ENCODE measurements at regions not wholly inside any gene's neighbourhood (a gene's known extent, or its start where the extent isn't known, plus 50 kb on each side); places are given as distances from the start of the nearest gene placed in this dataset.

DNA sequence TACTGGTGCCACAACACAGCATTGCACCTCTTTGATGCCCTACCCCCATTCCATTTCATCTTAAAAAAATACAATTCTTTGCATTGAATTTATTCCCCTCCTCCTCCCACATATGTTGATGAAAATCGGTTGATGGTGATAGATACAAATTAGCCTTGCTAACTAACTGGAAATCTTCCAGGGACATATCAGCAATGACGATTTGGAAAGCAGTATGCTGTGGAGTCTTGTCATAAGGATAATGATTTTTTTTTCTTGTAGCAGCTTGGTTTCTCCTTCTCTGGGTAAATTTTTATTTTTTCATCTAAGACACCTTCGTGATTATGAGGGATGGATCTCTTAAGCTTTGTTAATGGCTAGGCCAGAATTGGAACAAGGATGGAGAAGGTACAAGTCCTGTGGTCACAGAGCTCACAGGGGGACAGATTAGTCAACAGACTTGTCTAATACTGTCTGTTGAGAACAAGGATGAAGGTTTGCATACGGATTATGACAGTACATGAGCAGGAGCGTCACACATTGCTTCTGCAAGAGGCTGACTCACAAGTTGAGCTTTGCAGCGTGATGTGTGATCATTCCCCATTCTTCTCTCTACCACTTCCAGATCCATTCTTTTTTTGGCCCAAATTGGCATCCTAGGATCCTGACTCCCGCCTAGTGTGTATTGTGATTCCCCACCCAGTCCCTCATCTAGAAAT, 233.1 kb upstream of the FERMT1 start:
- no peaks in the 10 kb centered on the region for H3K36me3 ChIP-seq
- no peaks in the 10 kb centered on the region for H3K4me1 ChIP-seq
- H3K27me3 ChIP-seq (replicated peaks in 1 of 7): no peaks in the 10 kb centered on the region
- 70 to 87% (median 80%) methylated on average over 7 of the region's 7 CpGs for WGBS, 5 donors
- no peak overlapping the region for H3K4me3 ChIP-seq
- no peak for DNase-seq
- intact Hi-C loops (cut with DNase I; ENCODE audit: low total_unique reads): no loop called here
- H3K9me3 ChIP-seq: no peaks in the 10 kb centered on the region
- no peak overlapping the region for H3K27ac ChIP-seq
- TF ChIP-seq, protein P1, sequence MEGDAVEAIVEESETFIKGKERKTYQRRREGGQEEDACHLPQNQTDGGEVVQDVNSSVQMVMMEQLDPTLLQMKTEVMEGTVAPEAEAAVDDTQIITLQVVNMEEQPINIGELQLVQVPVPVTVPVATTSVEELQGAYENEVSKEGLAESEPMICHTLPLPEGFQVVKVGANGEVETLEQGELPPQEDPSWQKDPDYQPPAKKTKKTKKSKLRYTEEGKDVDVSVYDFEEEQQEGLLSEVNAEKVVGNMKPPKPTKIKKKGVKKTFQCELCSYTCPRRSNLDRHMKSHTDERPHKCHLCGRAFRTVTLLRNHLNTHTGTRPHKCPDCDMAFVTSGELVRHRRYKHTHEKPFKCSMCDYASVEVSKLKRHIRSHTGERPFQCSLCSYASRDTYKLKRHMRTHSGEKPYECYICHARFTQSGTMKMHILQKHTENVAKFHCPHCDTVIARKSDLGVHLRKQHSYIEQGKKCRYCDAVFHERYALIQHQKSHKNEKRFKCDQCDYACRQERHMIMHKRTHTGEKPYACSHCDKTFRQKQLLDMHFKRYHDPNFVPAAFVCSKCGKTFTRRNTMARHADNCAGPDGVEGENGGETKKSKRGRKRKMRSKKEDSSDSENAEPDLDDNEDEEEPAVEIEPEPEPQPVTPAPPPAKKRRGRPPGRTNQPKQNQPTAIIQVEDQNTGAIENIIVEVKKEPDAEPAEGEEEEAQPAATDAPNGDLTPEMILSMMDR (IDR thresholded peaks at IDR 0.05 in 8 of 11, conservative IDR thresholded peaks at IDR 0.05 in 3 of 11): no peak
- TF ChIP-seq POLR2A (IDR thresholded peaks at IDR 0.05) (no peak), POLR2AphosphoS5 (IDR thresholded peaks at IDR 0.05) (no peak)

DNA sequence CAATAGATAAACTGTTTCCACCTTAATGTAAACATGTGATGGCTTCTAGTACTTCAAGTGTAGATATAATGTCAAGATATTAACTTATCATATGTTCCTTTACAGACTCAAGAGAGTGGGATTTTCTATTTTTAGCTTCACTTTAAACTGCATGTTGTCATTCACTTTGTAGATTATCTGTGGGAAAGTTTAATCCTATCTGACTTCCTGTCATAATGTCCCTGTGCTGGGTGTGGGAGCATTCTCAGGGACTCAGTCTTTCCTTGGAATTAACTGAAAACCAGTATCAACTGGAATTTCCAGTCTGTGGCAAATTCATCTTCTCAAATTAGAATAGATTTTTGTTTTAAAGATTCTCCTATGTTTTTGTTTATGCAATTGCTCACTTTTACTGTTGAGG, 226.1 kb upstream of the FERMT1 start:
- H3K9me3 ChIP-seq: no peaks in the 10 kb centered on the region
- no peak overlapping the region for H3K4me3 ChIP-seq
- H3K27ac ChIP-seq: no peak overlapping the region
- H3K27me3 ChIP-seq (replicated peaks in 1 of 7): no peaks in the 10 kb centered on the region
- intact Hi-C loops (cut with DNase I; ENCODE audit: low total_unique reads): no loop called here
- no peak for DNase-seq
- no peaks in the 10 kb centered on the region for H3K36me3 ChIP-seq
- no peak for TF ChIP-seq POLR2A (IDR thresholded peaks at IDR 0.05)
- TF ChIP-seq, protein P1 (IDR thresholded peaks at IDR 0.05 in 8 of 11, conservative IDR thresholded peaks at IDR 0.05 in 3 of 11): no peak
- no peaks in the 10 kb centered on the region for H3K4me1 ChIP-seq

DNA sequence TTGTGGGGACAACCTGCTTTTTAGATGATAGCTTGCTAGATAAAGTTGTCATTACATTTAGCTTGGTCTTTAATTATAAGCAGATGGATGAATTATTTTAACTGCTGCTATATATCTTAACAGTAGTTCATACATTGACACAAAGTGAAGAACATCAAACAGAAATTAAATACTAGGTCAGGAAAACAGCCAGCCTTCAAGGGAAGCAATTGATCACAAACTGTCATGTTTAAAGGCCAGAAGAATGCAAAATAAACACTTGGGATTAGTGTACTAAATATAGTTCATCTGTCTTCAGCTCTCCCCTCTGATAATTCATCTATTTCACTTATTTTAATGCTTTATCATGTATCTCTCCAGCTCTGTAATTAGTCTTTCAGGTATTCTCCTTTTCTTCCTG, 225.1 kb upstream of the FERMT1 start:
- TF ChIP-seq POLR2AphosphoS5 (IDR thresholded peaks at IDR 0.05) (no peak), POLR2A (IDR thresholded peaks at IDR 0.05) (no peak)
- TF ChIP-seq, protein P1 (IDR thresholded peaks at IDR 0.05 in 8 of 11, conservative IDR thresholded peaks at IDR 0.05 in 3 of 11): no peak
- Histone ChIP-seq H3K4me1 (no peaks in the 10 kb centered on the region), H3K36me3 (no peaks in the 10 kb centered on the region), H3K9me3 (no peaks in the 10 kb centered on the region), H3K27ac (no peak overlapping the region), H3K4me3 (no peak overlapping the region), H3K27me3 (replicated peaks in 1 of 7) (no peaks in the 10 kb centered on the region)
- intact Hi-C loops (cut with DNase I; ENCODE audit: low total_unique reads): no loop called here
- DNase-seq: no peak

DNA sequence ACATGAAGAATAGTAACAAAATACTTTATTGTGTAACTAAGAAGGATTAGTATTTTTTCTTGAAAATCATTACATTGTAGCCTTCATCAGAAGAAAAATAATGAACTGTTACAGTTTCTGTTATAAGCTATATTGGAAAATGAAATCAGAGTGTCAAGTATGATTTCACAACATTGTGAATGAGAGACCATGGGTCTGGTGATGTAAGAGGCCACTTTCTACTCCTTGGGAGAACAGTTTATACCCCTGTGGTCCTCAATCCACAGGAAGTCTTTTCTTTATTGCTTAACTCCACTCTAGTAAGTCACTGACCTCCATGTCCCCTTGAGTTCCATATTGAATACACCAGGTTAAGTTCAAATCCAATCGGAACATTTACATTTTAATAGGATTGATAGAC, 218.7 kb upstream of the FERMT1 start:
- H3K36me3 ChIP-seq: no peaks in the 10 kb centered on the region
- WGBS, 5 donors: 81 to 94% (median 91%) methylated on average over 1 of the region's 1 CpG

More for the DNA sequence above, 218.7 kb upstream of the FERMT1 start:
- H3K4me1 ChIP-seq: no peaks in the 10 kb centered on the region
- H3K27me3 ChIP-seq (replicated peaks in 1 of 7): no peaks in the 10 kb centered on the region
- DNase-seq: no peak
- TF ChIP-seq, protein P1 (IDR thresholded peaks at IDR 0.05 in 8 of 11, conservative IDR thresholded peaks at IDR 0.05 in 3 of 11): no peak
- H3K27ac ChIP-seq: no peak overlapping the region
- intact Hi-C loops (cut with DNase I; ENCODE audit: low total_unique reads): no loop called here
- H3K4me3 ChIP-seq: no peak overlapping the region
- no peaks in the 10 kb centered on the region for H3K9me3 ChIP-seq

Data from spleen (tissue), 11 donors.